Neural progenitor cell (in vitro differentiated cells): ENCODE measurements at regions not wholly inside any gene's neighbourhood (a gene's known extent, or its start where the extent isn't known, plus 50 kb on each side); places are given as distances from the start of the nearest gene placed in this dataset.

Experiments
- DNase-seq: peaks from one replicate; pipeline ENCODE4 v3.0.0-alpha.2; 2016; ENCODE audit warnings: low spot score
- H2AFZ ChIP-seq: fragments of 200-600 bp; sonication (generic); replicated peaks from 2 replicates; pipeline ENCODE4 v1.6.1; 2016; ENCODE audit warnings: antibody characterized with exemption
- H3F3A ChIP-seq: fragments of 200-600 bp; sonication (generic); 2 replicates; pipeline ENCODE4 v1.6.1; 2016; ENCODE audit warnings: antibody characterized with exemption, low read depth
- H3K27ac ChIP-seq: fragments of 200-600 bp; sonication (generic); 2 replicates; pipeline ENCODE4 v1.5.1; 2016; ENCODE audit warnings: mild to moderate bottlenecking
- H3K27me3 ChIP-seq: fragments of 200-600 bp; sonication (generic); 2 replicates; pipeline ENCODE4 v1.6.1; 2016; ENCODE audit warnings: mild to moderate bottlenecking, moderate library complexity
- H3K36me3 ChIP-seq: fragments of 200-600 bp; sonication (generic); 2 replicates; pipeline ENCODE4 v1.5.1; 2016
- H3K4me1 ChIP-seq: fragments of 200-600 bp; sonication (generic); 2 replicates; pipeline ENCODE4 v1.6.1; 2016; ENCODE audit warnings: mixed run types
- H3K4me2 ChIP-seq: fragments of 200-600 bp; sonication (generic); 2 replicates; pipeline ENCODE4 v1.6.1; 2016
- H3K4me3 ChIP-seq: fragments of 200-600 bp; sonication (generic); 2 replicates; pipeline ENCODE4 v1.5.1; 2016
- H3K79me2 ChIP-seq: fragments of 200-600 bp; sonication (generic); 2 replicates; pipeline ENCODE4 v1.6.1; 2016; ENCODE audit warnings: low read depth
- H3K9ac ChIP-seq: fragments of 200-600 bp; sonication (generic); 2 replicates; pipeline ENCODE4 v1.6.1; 2016
- H3K9me3 ChIP-seq: fragments of 200-600 bp; sonication (generic); 2 replicates; pipeline ENCODE4 v1.5.1; 2016; ENCODE audit warnings: low read depth
- H4K20me1 ChIP-seq: fragments of 200-600 bp; sonication (generic); 2 replicates; pipeline ENCODE4 v1.6.1; 2016; ENCODE audit warnings: low read depth
- H3K27ac Mint-ChIP-seq: 3 replicates; pipeline ENCODE4 v1.8.0; 2021; ENCODE audit warnings: mixed read lengths
- H3K27me3 Mint-ChIP-seq: 2 replicates; pipeline ENCODE4 v1.8.0; 2022; ENCODE audit warnings: low read depth, mild to moderate bottlenecking, inconsistent platforms, moderate library complexity, mixed read lengths; ENCODE audit not compliant: insufficient read depth
- H3K36me3 Mint-ChIP-seq: 3 replicates; pipeline ENCODE4 v1.8.0; 2021; ENCODE audit warnings: mixed read lengths
- H3K4me1 Mint-ChIP-seq: 3 replicates; pipeline ENCODE4 v1.8.0; 2021; ENCODE audit warnings: mixed read lengths
- H3K4me3 Mint-ChIP-seq: 3 replicates; pipeline ENCODE4 v1.8.0; 2021; ENCODE audit warnings: mild to moderate bottlenecking, moderate library complexity, mixed read lengths
- H3K9me3 Mint-ChIP-seq: 3 replicates; pipeline ENCODE4 v1.8.0; 2020; ENCODE audit warnings: mixed read lengths
- EZH2 ChIP-seq: fragments of 200-600 bp; sonication (generic); IDR thresholded peaks from 2 replicates; pipeline ENCODE4 v1.6.1; 2017; ENCODE audit warnings: antibody characterized with exemption, mild to moderate bottlenecking, moderate library complexity
- EZH2phosphoT487 ChIP-seq: fragments of 200-600 bp; sonication (generic); IDR thresholded peaks from 2 replicates; pipeline ENCODE4 v1.6.1; 2017; ENCODE audit warnings: antibody characterized with exemption
- TF ChIP-seq, protein P1 (sequence below): fragments of 200-600 bp; sonication (generic); IDR thresholded peaks from 2 replicates; pipeline ENCODE4 v1.5.1; 2017; ENCODE audit warnings: antibody characterized with exemption, mild to moderate bottlenecking

DNA sequence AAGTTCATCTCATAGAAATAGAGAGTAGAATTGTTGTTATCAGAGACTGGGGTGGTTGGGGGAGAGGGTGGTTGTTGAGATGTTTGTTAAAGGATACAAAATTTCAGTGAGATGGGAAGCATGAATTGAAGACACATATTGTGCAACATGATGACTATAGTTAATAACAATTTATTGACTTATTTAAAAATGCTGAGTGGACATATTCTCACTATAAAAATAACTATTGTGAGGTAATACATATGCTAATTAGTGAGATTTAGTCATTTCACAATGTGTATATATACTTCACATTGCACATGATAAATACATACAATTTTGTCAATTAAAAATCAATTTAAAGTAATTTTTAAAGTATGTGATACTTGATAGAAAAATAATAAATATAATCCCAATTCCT lies 722.5 kb upstream of the CHD1 start:
- Histone ChIP-seq H3K36me3 (no peaks in the 10 kb centered on the region), H3K27me3 (no peaks in the 10 kb centered on the region), H3K9me3 (no peaks in the 10 kb centered on the region), H2AFZ (no peak overlapping the region), H3K9ac (no peak overlapping the region), H3F3A (no peaks in the 10 kb centered on the region), H3K4me3 (no peak overlapping the region), H3K4me2 (no peak overlapping the region), H3K4me1 (no peaks in the 10 kb centered on the region), H3K27ac (no peak overlapping the region), H4K20me1 (no peaks in the 10 kb centered on the region), H3K79me2 (no peaks in the 10 kb centered on the region)
- Mint-ChIP-seq H3K4me3 (no peak overlapping the region), H3K9me3 (no peaks in the 10 kb centered on the region), H3K4me1 (no peaks in the 10 kb centered on the region), H3K36me3 (no peaks in the 10 kb centered on the region), H3K27me3 (no peaks in the 10 kb centered on the region), H3K27ac (no peak overlapping the region)
- DNase-seq, result no peak
- TF ChIP-seq EZH2, result no peak
- TF ChIP-seq EZH2phosphoT487, result no peak
- TF ChIP-seq, protein P1, sequence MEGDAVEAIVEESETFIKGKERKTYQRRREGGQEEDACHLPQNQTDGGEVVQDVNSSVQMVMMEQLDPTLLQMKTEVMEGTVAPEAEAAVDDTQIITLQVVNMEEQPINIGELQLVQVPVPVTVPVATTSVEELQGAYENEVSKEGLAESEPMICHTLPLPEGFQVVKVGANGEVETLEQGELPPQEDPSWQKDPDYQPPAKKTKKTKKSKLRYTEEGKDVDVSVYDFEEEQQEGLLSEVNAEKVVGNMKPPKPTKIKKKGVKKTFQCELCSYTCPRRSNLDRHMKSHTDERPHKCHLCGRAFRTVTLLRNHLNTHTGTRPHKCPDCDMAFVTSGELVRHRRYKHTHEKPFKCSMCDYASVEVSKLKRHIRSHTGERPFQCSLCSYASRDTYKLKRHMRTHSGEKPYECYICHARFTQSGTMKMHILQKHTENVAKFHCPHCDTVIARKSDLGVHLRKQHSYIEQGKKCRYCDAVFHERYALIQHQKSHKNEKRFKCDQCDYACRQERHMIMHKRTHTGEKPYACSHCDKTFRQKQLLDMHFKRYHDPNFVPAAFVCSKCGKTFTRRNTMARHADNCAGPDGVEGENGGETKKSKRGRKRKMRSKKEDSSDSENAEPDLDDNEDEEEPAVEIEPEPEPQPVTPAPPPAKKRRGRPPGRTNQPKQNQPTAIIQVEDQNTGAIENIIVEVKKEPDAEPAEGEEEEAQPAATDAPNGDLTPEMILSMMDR, result no peak

DNA sequence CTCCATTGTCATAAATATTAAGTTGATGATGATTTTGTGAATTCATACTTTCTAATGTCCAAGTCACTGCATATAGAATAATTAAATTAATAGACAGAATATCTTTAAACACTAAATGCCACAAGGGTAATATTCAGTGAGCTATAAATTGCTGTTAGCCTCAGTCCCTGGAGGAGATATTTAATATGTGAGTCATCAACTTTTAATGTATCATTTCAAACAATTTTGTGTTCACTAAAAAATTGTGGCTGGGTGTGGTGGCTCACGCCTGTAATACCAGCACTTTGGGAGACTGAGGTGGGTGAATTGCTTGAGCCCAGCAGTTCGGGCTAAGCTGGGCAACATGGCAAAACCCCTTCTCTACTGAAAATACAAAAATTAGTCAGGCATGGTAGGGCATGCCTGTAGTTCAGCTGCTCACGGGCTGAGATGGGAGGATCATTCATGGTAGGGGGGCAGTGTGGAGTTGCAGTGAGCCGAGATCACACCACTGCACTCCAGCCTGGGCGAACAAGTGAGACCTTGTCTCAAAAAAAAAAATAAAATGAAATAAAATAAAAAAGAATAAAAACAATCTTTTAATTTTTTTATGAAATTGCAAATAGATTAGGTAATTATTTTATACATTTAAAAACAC lies 717.3 kb upstream of the CHD1 start:
- TF ChIP-seq EZH2, result no peak
- no peak for TF ChIP-seq EZH2phosphoT487
- TF ChIP-seq, protein P1, result no peak
- H3K27me3 Mint-ChIP-seq, result no peaks in the 10 kb centered on the region
- H3K4me1 Mint-ChIP-seq, result no peaks in the 10 kb centered on the region

DNA sequence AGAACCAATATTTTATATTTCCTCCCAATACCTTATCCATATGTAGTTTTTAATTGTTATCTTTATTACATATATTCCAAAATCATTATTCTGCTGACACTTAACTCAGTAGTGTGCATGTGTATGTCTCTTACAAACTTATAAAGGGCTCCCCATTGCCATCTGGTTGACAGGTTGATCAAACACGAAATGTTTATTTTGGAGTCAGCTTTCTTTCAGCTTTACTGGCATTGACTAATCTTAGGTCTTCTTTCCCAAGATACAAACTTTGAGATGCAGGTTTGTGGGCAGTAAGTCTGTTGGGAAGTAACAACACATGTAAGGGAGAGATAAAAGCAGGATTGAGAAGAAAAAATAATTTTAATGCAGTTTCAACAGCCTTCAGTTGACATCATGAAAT lies 716.0 kb upstream of the CHD1 start:
- H3K4me1 Mint-ChIP-seq, result no peaks in the 10 kb centered on the region
- H2AFZ ChIP-seq, result no peak overlapping the region

More for the DNA sequence above, 717.3 kb upstream of the CHD1 start:
- no peak overlapping the region for H3K27ac Mint-ChIP-seq
- no peaks in the 10 kb centered on the region for H3K4me1 ChIP-seq
- H3K4me3 Mint-ChIP-seq, result no peak overlapping the region
- no peaks in the 10 kb centered on the region for H3K9me3 ChIP-seq
- H3K79me2 ChIP-seq, result no peaks in the 10 kb centered on the region
- no peaks in the 10 kb centered on the region for H3K36me3 Mint-ChIP-seq
- no peak overlapping the region for H3K27ac ChIP-seq
- H3K9ac ChIP-seq, result no peak overlapping the region
- H3K4me3 ChIP-seq, result no peak overlapping the region
- H3K9me3 Mint-ChIP-seq, result no peaks in the 10 kb centered on the region
- no peak overlapping the region for H2AFZ ChIP-seq
- no peaks in the 10 kb centered on the region for H3K36me3 ChIP-seq
- H3F3A ChIP-seq, result no peaks in the 10 kb centered on the region
- H3K27me3 ChIP-seq, result no peaks in the 10 kb centered on the region
- no peaks in the 10 kb centered on the region for H4K20me1 ChIP-seq
- no peak overlapping the region for H3K4me2 ChIP-seq
- DNase-seq, result peak; percentile 3

More for the DNA sequence above, 716.0 kb upstream of the CHD1 start:
- TF ChIP-seq EZH2 (no peak), EZH2phosphoT487 (no peak)
- TF ChIP-seq, protein P1, result no peak
- no peak overlapping the region for H3K4me3 Mint-ChIP-seq
- Histone ChIP-seq H3F3A (no peaks in the 10 kb centered on the region), H3K27me3 (no peaks in the 10 kb centered on the region), H3K4me1 (no peaks in the 10 kb centered on the region), H3K36me3 (no peaks in the 10 kb centered on the region), H3K79me2 (no peaks in the 10 kb centered on the region), H4K20me1 (no peaks in the 10 kb centered on the region), H3K4me2 (no peak overlapping the region), H3K4me3 (no peak overlapping the region), H3K27ac (no peak overlapping the region), H3K9ac (no peak overlapping the region), H3K9me3 (no peaks in the 10 kb centered on the region)
- no peak for DNase-seq
- no peaks in the 10 kb centered on the region for H3K27me3 Mint-ChIP-seq
- no peak overlapping the region for H3K27ac Mint-ChIP-seq
- no peaks in the 10 kb centered on the region for H3K36me3 Mint-ChIP-seq
- no peaks in the 10 kb centered on the region for H3K9me3 Mint-ChIP-seq
